IMR-90 (cell line): ENCODE measurements at regions not wholly inside any gene's neighbourhood (a gene's known extent, or its start where the extent isn't known, plus 50 kb on each side); places are given as distances from the start of the nearest gene placed in this dataset.

Source experiments
- ATAC-seq: fragments of 200-7000 bp; cut with Tn5 transposase; 2 replicates; pipeline ENCODE4 v1.9.1; 2020; ENCODE audit warnings: low read depth, mild to moderate bottlenecking, moderate library complexity
- BruUV-seq: library from RNA; stranded (reverse); fragments of 400-500 nt; replicated peaks from 2 replicates; lab custom pipeline; 2021; lab: Mats Ljungman, UMichigan
- CTCF ChIA-PET: fragments of 300-600 bp; formaldehyde crosslinking; extraction: SDS; loops from one replicate; lab custom pipeline; 2021; ENCODE audit warnings: antibody characterized with exemption; lab: Yijun Ruan, JAX
- POLR2A ChIA-PET: fragments of 300-600 bp; sonication (Branson Sonifier 250); formaldehyde crosslinking; loops from one replicate; lab custom pipeline; 2022; ENCODE audit warnings: antibody characterized with exemption; ENCODE audit not compliant: unreplicated experiment; lab: Charles Lee
- DNase-seq: peaks from one replicate; pipeline ENCODE4 v3.0.0; 2013
- H2AFZ ChIP-seq: replicated peaks from 2 replicates; pipeline ENCODE3; 2013; ENCODE audit warnings: low read length, mild to moderate bottlenecking; ENCODE audit not compliant: poor library complexity
- H2AK5ac ChIP-seq: 2 replicates; pipeline ENCODE4 v1.6.1; 2013; ENCODE audit warnings: low read depth, low read length, inconsistent platforms
- H2AK9ac ChIP-seq: replicated peaks from 2 replicates; pipeline ENCODE3; 2013; ENCODE audit warnings: mild to moderate bottlenecking, low read depth, low read length, moderate library complexity; ENCODE audit not compliant: poor library complexity
- H2BK120ac ChIP-seq: 2 replicates; pipeline ENCODE4 v1.6.1; 2013; ENCODE audit warnings: low read depth, low read length, inconsistent platforms
- H2BK15ac ChIP-seq: 3 replicates; pipeline ENCODE4 v1.6.1; 2013; ENCODE audit warnings: low read depth, low read length, inconsistent platforms
- H2BK20ac ChIP-seq: 2 replicates; pipeline ENCODE4 v1.6.1; 2013; ENCODE audit warnings: low read depth, mild to moderate bottlenecking, inconsistent platforms, low read length, moderate library complexity
- H2BK5ac ChIP-seq: 2 replicates; pipeline ENCODE4 v1.6.1; 2013; ENCODE audit warnings: mild to moderate bottlenecking, low read depth, low read length, inconsistent platforms; ENCODE audit not compliant: poor library complexity, severe bottlenecking
- H3K14ac ChIP-seq: replicated peaks from 2 replicates; pipeline ENCODE4 v1.6.1; 2013; ENCODE audit warnings: low read depth, low read length, inconsistent platforms
- H3K18ac ChIP-seq: 2 replicates; pipeline ENCODE4 v1.6.1; 2013; ENCODE audit warnings: low read depth, low read length, control low read depth
- H3K23ac ChIP-seq: 2 replicates; pipeline ENCODE4 v1.6.1; 2013; ENCODE audit warnings: low read depth, low read length, inconsistent platforms
- H3K27ac ChIP-seq: 2 replicates; pipeline ENCODE4 v1.5.1; 2013; ENCODE audit warnings: mild to moderate bottlenecking, control low read depth, low read length; ENCODE audit not compliant: insufficient read depth
- H3K27me3 ChIP-seq: 2 replicates; pipeline ENCODE4 v1.6.1; 2013; ENCODE audit warnings: low read length; ENCODE audit not compliant: control insufficient read depth, insufficient read depth
- H3K36me3 ChIP-seq: 2 replicates; pipeline ENCODE4 v1.6.1; 2013; ENCODE audit warnings: low read length, mixed read lengths; ENCODE audit not compliant: control insufficient read depth, insufficient read depth
- H3K4ac ChIP-seq: 2 replicates; pipeline ENCODE4 v1.6.1; 2013; ENCODE audit warnings: low read depth, low read length, inconsistent platforms
- H3K4me1 ChIP-seq: 2 replicates; pipeline ENCODE4 v1.6.1; 2013; ENCODE audit warnings: low read length, mixed read lengths; ENCODE audit not compliant: control insufficient read depth, insufficient read depth
- H3K4me2 ChIP-seq: 2 replicates; pipeline ENCODE4 v1.6.1; 2013; ENCODE audit warnings: low read depth, mild to moderate bottlenecking, control low read depth, low read length, moderate library complexity
- H3K4me3 ChIP-seq: 2 replicates; pipeline ENCODE4 v1.5.1; 2013; ENCODE audit warnings: low read depth, mild to moderate bottlenecking, control low read depth, low read length, moderate library complexity; ENCODE audit not compliant: insufficient read depth
- H3K56ac ChIP-seq: 2 replicates; pipeline ENCODE4 v1.6.1; 2013; ENCODE audit warnings: low read length, inconsistent platforms; ENCODE audit not compliant: insufficient read depth; ENCODE audit errors: extremely low read depth
- H3K79me1 ChIP-seq, 2 experiments: 2 replicates each; pipeline ENCODE4 v1.6.1; 2013; ENCODE audit warnings: low read length in 2 of 2, inconsistent platforms in 1 of 2, low read depth in 1 of 2
- H3K9ac ChIP-seq: 2 replicates; pipeline ENCODE4 v1.6.1; 2013; ENCODE audit warnings: low read depth, low read length, control low read depth
- H3K9me1 ChIP-seq: 2 replicates; pipeline ENCODE4 v1.6.1; 2013; ENCODE audit warnings: low read length, inconsistent platforms; ENCODE audit not compliant: insufficient read depth
- H3K9me3 ChIP-seq: 2 replicates; pipeline ENCODE4 v1.6.1; 2013; ENCODE audit warnings: low read length; ENCODE audit not compliant: control insufficient read depth, insufficient read depth
- H4K20me1 ChIP-seq: 2 replicates; pipeline ENCODE4 v1.6.1; 2013; ENCODE audit warnings: low read length, inconsistent platforms; ENCODE audit not compliant: insufficient read depth
- H4K5ac ChIP-seq: 2 replicates; pipeline ENCODE4 v1.6.1; 2013; ENCODE audit warnings: mild to moderate bottlenecking, low read depth, low read length, control low read depth
- H4K8ac ChIP-seq, 2 experiments: 2 replicates each; pipeline ENCODE4 v1.6.1; 2013; ENCODE audit warnings: low read depth in 2 of 2, low read length in 2 of 2, control low read depth in 1 of 2, inconsistent platforms in 1 of 2
- H4K91ac ChIP-seq: 2 replicates; pipeline ENCODE4 v1.6.1; 2013; ENCODE audit warnings: low read depth, low read length, inconsistent platforms; ENCODE audit not compliant: insufficient read depth
- CHD1 ChIP-seq: IDR thresholded peaks from 2 replicates; pipeline ENCODE4 v1.6.1; 2012; ENCODE audit warnings: low read depth, low read length, improper control_type of control experiment
- CTCF ChIP-seq: conservative IDR thresholded peaks from 2 replicates; pipeline ENCODE4 v1.5.1; 2012; ENCODE audit warnings: mild to moderate bottlenecking, low read depth, low read length, improper control_type of control experiment
- ELK1 ChIP-seq: fragments of 150-350 bp; IDR thresholded peaks from 2 replicates; pipeline ENCODE4 v1.6.1; 2016; ENCODE audit warnings: low read depth, mild to moderate bottlenecking, low read length, moderate library complexity, borderline replicate concordance
- FOS ChIP-seq: fragments of 150-350 bp; IDR thresholded peaks from 2 replicates; pipeline ENCODE4 v1.6.1; 2016; ENCODE audit warnings: low read depth, low read length
- MAZ ChIP-seq: IDR thresholded peaks from 2 replicates; pipeline ENCODE4 v1.6.1; 2012; ENCODE audit warnings: low read depth, mild to moderate bottlenecking, low read length, improper control_type of control experiment, moderate library complexity, borderline replicate concordance
- MXI1 ChIP-seq: IDR thresholded peaks from 2 replicates; pipeline ENCODE4 v1.6.1; 2012; ENCODE audit warnings: low read depth, mild to moderate bottlenecking, low read length, moderate library complexity, borderline replicate concordance
- NFE2L2 ChIP-seq: fragments of 150-350 bp; IDR thresholded peaks from 2 replicates; pipeline ENCODE4 v1.6.1; 2016; ENCODE audit warnings: low read depth, mild to moderate bottlenecking, low read length
- POLR2A ChIP-seq: IDR thresholded peaks from 2 replicates; pipeline ENCODE4 v1.6.1; 2012; ENCODE audit warnings: mild to moderate bottlenecking, low read depth, low read length
- RAD21 ChIP-seq: IDR thresholded peaks from 2 replicates; pipeline ENCODE4 v1.6.1; 2012; ENCODE audit warnings: low read length, improper control_type of control experiment
- RFX5 ChIP-seq: IDR thresholded peaks from 2 replicates; pipeline ENCODE4 v1.8.0; 2012; ENCODE audit warnings: low read depth, mild to moderate bottlenecking, low read length, moderate library complexity
- WGBS, 2 experiments: methylation state at CpG; one replicate each; pipeline versions ENCODE4 v1.1.5 to v1.1.7; 2013; ENCODE audit warnings: missing lambda C conversion rate in 2 of 2; ENCODE audit not compliant: insufficient read length in 1 of 2; ENCODE audit errors: extremely low coverage in 2 of 2; 5-methylcytosine and 5-hydroxymethylcytosine counted together
- dilution Hi-C: fragments of 300-500 bp; cut with HindIII; formaldehyde crosslinking; loops from one replicate; pipeline ENCODE4 v1.14.3; 2018; ENCODE audit warnings: low sequenced_read_pairs; ENCODE audit not compliant: unreplicated experiment
- in situ Hi-C: fragments of 300-500 bp; cut with MboI; formaldehyde crosslinking; loops from 3 replicates; pipeline ENCODE4 v1.14.3; 2019; ENCODE audit warnings: low sequenced_read_pairs, inconsistent platforms, mixed read lengths
- intact Hi-C: fragments of 100-400 bp; cut with micrococcal nuclease; formaldehyde crosslinking; loops from 2 replicates; pipeline ENCODE4 v1.10.0; 2022

- Histone ChIP-seq H3K27me3 (peaks cover 4% of the 10 kb centered on the region; the same call in 1 of the 2 replicates), H2AK9ac (no peak overlapping the region)
- in situ Hi-C loops, result no loop called here
Observed at GRCh38 chr19:31023038-31023437, 326.2 kb downstream of the TSHZ3 start.

More at GRCh38 chr19:31023038-31023437, 326.2 kb downstream of the TSHZ3 start:
- Histone ChIP-seq H2AK5ac (no peak overlapping the region), H3K36me3 (no peaks in the 10 kb centered on the region), H3K9me1 (no peaks in the 10 kb centered on the region; the same call in 1 of the 2 replicates), H3K4me2 (no peak overlapping the region), H3K4ac (no peak overlapping the region), H3K18ac (no peak overlapping the region), H4K20me1 (no peaks in the 10 kb centered on the region), H4K8ac (no peak overlapping the region), H4K91ac (no peak overlapping the region), H2BK20ac (no peak overlapping the region), H2BK5ac (no peak overlapping the region), H2AFZ (no peak overlapping the region), H3K27ac (no peak overlapping the region), H4K5ac (no peak overlapping the region), H3K79me1 (no peaks in the 10 kb centered on the region), H3K56ac (no peak overlapping the region), H3K14ac (no peak overlapping the region), H3K23ac (no peak overlapping the region), H3K4me3 (no peak overlapping the region), H3K9ac (no peak overlapping the region), H3K4me1 (no peaks in the 10 kb centered on the region), H2BK120ac (no peak overlapping the region), H3K9me3 (no peaks in the 10 kb centered on the region), H2BK15ac (no peak overlapping the region)
- intact Hi-C loops (no loop called here), dilution Hi-C loops (no loop called here)
- DNase-seq (no peak), ATAC-seq (no peak)
- POLR2A ChIA-PET, result no interaction called here
- BruUV-seq, result no TSS peak
- TF ChIP-seq CTCF (no peak), MAZ (no peak), RFX5 (no peak), FOS (no peak), POLR2A (no peak), ELK1 (no peak), RAD21 (no peak), NFE2L2 (no peak), CHD1 (no peak), MXI1 (no peak)
- no CpG with 5 or more reads among the region's 10 CpGs for WGBS, 2 experiments
- CTCF ChIA-PET, result no interaction called here
